Jurkat, Clone E6-1 (cell line): ENCODE measurements at regions not wholly inside any gene's neighbourhood (a gene's known extent, or its start where the extent isn't known, plus 50 kb on each side); places are given as distances from the start of the nearest gene placed in this dataset.
A peak's percentile ranks its signal among the peaks of the same experiment; 100 is the strongest.

Experiments used
- DNase-seq: peaks from one replicate; pipeline ENCODE4 v3.0.0-alpha.2; 2011; ENCODE audit warnings: low read depth, low spot score
- H3K4me3 ChIP-seq: 2 replicates; pipeline ENCODE4 v1.5.1; 2011; ENCODE audit warnings: mild to moderate bottlenecking, low read length, control low read depth, moderate library complexity

DNA sequence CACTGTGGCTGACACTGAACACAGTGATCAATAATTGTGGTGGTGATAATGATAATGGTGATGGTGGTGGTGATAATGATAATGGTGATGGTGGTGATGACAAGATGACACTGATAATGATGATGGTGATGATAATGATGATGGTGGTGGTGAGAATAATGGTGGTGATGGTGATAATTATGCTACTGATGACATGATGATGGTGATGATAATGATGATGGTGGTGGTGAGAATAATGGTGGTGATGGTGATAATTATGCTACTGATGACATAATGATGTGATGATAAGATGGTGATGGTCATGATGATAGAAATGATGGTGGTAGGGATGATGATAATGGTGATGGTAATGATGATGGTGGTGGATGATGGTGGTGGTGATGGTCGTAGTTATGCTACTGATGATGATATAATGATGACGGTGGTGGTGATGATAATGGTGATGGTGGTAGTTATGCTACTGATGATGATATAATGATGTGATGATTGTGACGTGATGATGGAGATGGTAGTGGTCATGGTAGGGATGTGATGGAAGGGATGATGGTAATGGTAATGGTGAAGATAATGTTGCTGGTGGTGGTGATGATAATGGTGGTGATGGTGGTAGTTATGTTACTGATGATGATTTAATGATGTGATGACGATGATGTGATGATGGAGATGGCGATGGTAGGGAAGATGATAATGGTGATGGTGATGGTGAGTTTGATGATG is 356.5 kb upstream of the CDH4 start:
- no peak overlapping the region for H3K4me3 ChIP-seq
- DNase-seq: no peak

DNA sequence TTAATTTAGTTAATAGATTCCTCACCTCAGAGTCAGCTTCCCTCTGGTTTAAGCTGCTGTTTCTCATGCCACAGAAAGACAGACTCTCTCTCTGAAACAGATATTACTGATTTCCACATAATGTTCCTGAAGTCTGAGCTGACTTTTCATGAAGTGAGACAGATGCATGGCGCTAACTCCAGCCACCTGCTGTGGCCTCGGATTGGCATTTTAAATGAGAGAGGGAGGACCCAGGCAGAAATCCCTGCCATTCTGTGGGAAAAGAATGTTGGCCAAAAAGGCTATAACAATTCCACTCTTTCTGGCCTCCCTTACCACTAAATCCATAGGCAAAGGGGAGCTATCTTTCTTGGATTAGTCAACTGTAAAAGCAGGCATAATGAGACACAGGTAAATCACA is 354.1 kb upstream of the CDH4 start:
- DNase-seq: no peak
- H3K4me3 ChIP-seq: no peak overlapping the region

DNA sequence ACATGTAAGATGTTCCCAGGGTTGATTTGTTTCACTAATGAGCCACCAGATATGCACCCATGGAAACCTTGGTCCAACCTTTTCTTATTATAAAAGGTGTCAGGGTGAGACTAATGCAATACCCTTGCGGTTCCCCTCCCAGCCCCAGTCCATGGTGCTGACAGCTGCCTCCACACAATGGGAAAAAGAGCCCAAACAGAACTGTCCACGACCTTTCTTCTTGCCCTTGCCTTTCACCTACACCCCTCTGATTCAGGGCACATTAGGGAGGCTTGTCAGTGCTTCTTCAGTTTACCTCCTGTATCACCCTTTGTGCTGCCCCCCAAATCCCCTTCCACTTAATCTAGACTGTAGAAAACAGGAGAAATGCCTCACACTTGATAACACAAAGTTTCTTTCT is 352.7 kb upstream of the CDH4 start:
- H3K4me3 ChIP-seq: no peak overlapping the region
- no peak for DNase-seq

DNA sequence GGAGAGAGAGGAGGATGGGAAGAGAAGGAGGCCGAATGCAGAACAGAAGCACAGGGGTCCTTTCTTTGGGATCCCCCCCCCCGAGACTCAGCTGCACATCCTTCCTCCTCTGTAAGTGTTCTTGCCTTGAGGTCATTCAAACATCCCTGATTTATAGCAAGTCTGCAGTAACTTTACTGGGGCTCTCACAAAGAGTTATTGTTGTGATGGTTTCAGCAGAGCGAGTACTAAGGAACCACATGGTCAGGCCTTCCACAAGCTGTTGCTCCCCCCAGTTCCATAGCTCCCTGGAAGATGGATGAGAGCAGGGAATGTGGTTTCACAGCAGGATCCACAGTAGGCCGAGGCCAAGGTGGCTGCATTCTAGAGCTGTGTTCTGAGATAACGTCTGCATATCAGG is 351.4 kb upstream of the CDH4 start:
- no peak overlapping the region for H3K4me3 ChIP-seq
- DNase-seq: no peak

DNA sequence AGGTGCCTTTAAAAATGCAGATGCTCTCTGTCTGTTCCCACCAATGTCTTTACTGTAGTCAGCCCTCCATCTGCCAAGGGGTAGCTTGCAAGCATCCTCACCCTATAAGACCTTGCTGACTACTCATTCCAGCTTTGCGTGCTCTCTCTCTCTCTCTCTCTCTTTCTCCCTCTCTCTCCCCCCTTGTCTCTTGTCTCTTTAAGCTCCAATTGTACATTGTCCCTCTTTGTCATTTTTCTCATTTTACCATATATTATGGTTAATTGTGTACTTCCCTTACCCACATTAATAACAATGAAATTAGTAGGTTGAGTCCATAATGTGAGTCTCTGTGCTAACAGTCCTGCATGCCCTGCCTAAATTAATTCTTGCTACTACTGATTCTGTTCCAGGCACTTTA is 350.2 kb upstream of the CDH4 start:
- DNase-seq: no peak
- no peak overlapping the region for H3K4me3 ChIP-seq

DNA sequence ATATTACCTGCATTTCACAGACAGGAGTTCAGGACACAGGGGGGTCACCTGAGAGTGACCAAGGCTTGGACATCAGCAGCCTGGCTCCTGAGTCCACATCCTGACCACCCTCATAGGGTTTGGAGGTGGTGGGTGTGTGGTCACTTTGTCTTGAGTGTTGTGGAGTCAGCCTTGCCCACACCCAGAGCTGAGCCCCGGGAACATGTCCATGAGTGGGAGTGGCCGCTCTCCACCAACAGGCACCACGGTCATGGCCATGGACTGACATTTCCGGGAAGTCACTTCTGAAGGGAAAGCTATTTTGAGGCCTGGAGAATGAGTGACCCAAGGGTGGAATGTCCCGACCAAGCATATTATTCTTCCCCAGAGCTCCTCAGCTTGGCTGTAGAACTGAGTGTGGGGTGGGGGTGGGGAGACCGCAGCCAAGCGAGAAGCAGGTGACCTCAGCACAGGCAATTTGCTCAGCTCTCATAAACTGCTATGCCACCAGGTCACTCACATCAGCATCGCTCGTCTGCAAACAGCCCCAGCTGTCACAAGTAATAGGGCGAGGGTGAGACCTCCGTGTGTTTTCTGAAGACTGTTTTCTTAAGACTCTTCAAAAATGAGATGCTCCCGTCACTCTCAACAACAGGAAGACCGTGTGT is 348.6 kb upstream of the CDH4 start:
- H3K4me3 ChIP-seq: no peak overlapping the region
- no peak for DNase-seq

DNA sequence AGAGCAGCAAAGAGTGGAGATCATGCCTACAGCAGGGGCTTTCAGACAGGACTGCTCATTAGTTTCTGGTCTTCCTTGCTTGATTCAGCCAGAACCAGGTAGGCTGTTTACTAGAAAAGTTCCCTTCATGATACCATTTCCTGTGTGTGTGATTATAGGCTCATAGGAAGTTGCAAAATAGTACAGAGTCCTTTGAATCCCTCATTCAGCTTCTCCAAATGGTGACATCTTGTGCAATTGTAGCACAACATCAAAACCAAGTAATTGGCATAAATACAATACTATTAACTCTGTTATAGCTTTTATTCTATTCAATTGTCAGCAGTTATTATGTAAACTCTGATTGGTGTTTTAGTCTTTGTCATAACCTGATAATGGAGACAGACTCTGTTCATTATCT is 347.3 kb upstream of the CDH4 start:
- DNase-seq: peak; percentile 29
- no peak overlapping the region for H3K4me3 ChIP-seq

DNA sequence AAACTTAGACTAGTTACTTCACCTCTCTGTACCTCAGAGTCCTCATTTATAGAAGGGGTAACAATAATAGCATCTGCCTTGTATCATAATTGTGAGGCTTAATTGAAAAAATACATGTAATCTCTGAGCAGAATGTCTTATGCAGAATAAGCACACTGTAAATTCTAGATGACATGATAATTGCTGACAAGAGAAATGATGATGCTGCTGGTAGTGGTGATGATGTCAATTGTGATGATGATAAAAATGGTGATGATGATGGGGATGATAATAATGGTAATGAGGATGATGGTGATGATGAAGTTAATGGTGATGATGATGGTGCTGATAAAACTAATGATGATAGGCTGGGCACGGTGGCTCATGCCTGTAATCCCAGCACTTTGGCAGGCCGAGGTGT is 346.1 kb upstream of the CDH4 start:
- DNase-seq: no peak
- H3K4me3 ChIP-seq: no peak overlapping the region

DNA sequence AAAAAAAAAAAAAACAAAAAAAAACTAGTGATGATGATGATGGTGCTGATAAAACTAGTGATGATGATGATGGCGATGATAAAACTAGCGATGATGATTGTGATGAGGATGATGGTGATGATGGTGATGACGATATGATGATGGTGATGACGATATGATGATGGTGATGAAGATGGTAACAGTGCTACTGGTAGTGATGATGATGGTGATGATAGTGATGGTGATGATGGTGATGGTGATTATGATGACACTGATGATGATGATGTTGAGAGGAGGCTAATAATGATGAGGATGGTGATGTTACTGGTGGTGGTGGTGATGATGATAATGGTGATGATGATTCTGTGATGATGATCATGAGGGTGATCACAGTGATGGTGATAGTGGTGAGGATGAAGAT is 345.5 kb upstream of the CDH4 start:
- no peak overlapping the region for H3K4me3 ChIP-seq
- no peak for DNase-seq

DNA sequence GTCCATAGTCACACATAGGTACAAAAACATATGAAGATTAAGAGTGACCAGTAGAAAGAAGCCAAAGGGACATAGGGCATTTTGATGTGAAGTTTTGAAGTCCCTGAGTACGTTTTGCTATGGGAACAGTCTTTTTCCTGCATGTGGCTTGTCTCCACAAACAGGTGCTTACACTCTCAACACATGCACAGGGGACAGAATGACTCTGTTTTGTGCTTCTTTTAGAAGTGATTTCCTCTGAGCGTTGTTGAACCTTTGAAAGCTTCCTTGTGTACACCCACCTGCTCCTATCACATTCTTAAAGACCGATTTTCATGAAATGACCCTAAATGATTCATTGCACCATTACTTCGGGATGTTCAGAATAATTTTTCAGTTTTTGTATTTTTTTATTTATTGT is 338.8 kb upstream of the CDH4 start:
- DNase-seq: peak; percentile 65
- no peak overlapping the region for H3K4me3 ChIP-seq

DNA sequence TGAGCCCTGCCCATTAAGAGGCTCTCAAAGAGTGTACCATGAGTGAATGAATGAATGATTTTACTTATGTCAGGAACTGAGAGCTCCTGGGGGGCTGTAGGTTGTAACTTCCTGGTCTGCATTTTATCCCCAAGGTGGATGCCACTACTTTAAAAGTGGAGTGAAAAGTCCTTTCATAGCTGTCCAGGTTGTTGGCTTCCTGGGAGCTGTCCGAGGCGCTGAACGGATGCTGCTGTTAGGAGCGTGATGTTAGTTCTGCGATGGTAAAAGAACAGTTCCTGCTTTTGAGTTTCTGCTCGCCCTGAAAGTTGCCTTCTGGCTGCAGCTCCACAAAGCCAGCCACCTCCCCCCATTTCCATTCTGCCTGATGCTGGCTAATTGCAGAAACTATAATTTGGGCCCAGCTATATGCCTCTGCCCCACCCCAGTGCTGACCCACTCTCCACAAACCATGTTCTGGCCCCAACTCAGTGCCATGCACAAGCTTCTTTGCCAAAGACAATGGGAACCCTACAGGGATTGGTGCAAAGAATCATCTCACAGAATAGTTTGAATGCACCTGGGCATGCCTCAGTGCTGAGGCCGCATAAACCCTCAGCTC is 330.9 kb upstream of the CDH4 start:
- no peak for DNase-seq
- no peak overlapping the region for H3K4me3 ChIP-seq

DNA sequence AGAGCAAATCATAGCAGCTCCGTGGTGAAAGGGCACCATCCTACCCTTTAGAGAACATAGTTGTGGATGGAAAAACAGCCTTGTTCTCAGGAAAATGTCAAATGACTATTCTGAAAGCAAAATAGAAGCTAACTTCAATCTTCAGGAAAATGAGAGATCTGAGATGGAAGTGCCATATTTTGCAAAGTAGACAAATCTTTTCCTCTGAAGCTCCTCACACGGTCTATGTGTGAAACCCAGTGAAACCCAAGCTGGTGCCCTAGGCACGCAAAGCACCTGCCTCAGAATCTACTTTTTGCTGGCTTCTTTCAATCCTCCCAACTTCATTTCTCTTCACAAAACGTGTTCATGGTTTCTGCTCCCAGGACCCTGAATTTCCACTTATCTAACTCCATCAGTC is 325.2 kb upstream of the CDH4 start:
- H3K4me3 ChIP-seq: no peak overlapping the region
- DNase-seq: no peak

DNA sequence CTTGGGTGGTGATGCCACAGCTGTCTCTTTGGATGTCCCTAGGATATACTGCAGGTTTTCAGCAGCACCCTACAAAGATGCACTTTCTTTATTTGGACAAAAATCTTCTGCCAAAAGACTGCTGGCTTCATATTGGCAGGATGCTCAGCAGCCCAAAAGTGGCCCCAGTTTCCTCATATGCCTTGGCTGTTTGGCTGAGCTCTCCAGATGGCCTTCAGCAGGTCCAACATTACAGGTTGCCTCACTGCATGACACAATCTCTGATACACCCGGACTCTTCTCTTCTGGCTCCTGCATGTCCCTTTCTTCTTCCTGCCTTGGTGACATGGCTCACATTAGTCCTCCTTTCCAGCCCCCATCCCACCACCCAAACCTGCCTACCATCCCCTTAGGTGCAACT is 323.7 kb upstream of the CDH4 start:
- no peak for DNase-seq
- H3K4me3 ChIP-seq: no peak overlapping the region

DNA sequence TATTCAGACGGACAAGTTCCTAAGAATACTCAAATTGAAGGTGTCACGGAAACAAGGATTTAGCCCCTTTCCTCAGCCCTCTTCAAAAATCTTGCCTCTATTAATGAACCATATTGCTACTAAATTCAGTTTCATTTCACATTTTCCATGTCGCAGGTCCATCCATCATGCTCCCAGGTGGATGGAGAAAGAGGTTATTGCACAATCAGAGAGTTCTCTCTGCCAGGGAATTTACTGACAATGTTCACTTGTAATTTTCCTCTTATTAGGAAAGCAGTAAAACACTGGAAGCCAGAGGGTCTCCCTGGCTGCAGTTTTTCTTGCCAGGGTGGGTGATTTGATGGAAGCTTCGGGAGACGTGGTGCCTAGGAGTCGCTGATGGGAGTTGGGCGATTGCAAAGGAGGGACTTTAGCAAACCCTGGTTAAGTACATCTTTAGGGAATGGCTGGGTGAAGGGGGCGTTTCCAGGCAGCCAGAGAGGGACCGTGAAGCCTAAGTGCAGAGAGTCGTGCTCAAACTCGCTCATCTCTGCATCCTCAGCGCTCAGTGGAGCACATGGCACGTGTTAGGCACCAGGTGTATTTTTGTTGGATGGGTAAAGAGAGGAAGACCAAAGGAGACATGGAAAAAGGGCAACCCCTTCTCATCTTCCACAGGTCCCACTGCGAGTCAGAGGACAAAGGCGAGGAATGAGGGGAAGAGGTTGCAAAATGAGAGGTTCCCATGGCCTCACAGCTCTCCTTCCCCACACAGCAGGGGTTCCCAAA is 321.9 kb upstream of the CDH4 start:
- H3K4me3 ChIP-seq: no peak overlapping the region
- DNase-seq: no peak

DNA sequence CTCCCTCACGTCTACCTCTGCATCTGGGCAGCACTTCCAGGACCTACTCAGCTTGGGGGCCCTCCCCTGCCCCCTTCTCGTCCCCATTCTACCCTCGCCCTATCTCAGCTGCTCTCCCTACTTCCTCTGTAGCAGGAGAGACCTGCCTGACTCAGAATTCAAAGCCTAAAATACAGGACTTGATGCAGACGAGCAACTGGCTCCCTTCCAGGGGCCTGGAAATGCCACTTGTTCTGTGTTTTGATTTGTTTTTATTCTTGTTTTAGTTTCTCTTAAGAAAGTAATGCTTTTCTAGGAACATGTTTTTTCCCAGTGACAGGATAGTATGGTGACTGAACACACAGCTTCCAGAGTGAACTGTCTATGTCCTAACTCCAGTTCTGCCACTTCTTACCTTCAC is 320.4 kb upstream of the CDH4 start:
- DNase-seq: no peak
- no peak overlapping the region for H3K4me3 ChIP-seq

DNA sequence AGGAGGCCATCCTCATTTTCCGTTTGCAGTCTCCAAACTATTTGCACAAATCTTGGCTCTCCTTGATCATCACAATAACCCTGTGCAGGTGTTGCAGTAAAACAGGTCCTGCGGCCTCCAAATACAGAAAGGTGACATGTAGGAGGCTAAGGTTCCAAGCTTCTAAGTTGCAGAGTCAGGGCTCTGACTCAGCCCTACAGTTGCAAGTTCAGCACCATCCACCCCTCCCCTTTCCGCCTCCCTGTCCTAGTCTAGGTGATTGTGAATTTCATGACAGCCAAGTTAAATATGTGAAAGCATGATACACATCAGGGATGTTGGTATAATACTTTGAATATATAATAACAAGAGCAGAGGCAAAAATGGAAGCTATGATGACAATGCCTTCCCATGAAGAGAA is 317.3 kb upstream of the CDH4 start:
- no peak for DNase-seq
- no peak overlapping the region for H3K4me3 ChIP-seq

DNA sequence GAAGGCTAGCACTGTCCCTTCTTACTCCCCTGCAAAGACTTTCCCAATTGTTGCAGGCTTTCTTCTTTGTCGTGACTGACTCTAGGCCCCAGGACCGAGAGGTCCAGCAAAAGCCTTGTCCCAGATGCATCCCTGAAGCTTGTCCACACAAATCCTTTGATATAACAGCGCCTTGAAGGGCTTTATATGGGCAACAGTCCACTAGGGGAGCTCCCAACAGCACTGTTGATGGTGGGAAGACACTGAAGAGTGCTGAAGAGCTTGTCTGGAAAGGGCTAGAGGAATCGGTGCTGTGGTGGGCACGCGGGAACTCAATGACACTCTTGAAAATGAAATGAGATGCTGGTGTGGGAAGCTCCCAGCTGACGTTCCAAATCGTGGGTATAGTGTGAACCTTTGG is 316.1 kb upstream of the CDH4 start:
- no peak for DNase-seq

DNA sequence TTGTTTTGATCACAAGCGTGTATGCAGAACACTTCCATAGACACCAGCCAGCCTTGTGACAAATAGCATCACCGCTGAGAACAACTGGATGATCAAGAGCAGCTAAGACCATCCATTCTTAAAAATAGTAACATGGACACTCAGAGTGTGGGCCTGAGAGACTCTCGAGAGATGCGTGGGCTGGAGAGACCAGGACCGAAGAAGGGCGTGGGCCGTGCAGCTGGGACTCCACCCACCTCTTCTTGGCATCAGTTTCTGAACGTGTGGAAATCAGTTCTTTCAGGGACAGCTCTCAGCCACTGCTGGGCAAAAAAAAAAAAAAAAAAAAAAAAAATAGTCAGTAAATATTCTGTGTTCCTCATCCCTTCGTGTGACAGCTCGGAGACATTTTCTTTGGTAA is 314.5 kb upstream of the CDH4 start:
- DNase-seq: no peak
- no peak overlapping the region for H3K4me3 ChIP-seq

More for the DNA sequence above, 316.1 kb upstream of the CDH4 start:
- H3K4me3 ChIP-seq: no peak overlapping the region

DNA sequence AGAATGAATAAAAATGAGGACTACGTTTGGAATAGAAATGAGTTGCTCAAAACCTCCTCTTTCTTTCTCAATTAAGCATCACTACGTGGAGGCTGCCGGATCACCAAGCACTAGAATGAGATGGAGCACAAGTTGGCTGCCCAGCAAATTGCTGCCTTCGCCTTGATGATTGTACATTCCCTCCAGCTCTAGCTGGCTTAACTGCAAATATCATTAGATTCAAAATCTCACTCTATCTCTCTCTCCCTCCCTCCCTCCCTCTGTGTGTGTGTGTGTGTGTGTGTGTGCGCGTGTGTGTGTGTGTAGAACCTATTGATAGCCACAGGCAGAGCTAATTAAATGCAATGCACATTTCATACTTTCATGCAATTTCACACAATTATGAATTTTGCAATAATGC is 310.7 kb upstream of the CDH4 start:
- no peak overlapping the region for H3K4me3 ChIP-seq
- no peak for DNase-seq

DNA sequence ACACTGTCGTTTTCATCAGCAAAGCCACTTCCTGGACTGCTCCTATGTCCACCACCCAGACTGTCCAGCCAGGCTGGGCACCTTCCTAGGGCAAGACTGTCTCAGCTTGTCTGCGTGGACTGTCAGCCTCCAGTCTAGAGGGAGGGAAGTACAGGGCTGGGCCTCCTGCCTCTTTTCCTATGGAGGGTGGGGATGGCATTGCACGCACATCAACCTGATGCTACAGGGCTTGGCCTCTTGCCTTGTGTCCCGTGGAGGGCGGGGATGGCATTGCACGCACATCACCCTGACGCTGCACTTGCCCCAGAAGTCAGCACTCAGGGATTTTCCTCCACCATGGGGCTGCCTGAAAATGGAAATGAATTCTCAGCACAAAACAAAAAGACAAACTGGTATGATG is 304.2 kb upstream of the CDH4 start:
- no peak for DNase-seq
- H3K4me3 ChIP-seq: no peak overlapping the region
